ENCODE measurements at regions not wholly inside any gene's neighbourhood (a gene's known extent, or its start where the extent isn't known, plus 50 kb on each side); places are given as distances from the start of the nearest gene placed in this dataset.
"Not testable (repeated sequence)": the region's sequence is repeated elsewhere in the genome, so short reads cannot be mapped to it uniquely, and the experiment has no call there.

DNA sequence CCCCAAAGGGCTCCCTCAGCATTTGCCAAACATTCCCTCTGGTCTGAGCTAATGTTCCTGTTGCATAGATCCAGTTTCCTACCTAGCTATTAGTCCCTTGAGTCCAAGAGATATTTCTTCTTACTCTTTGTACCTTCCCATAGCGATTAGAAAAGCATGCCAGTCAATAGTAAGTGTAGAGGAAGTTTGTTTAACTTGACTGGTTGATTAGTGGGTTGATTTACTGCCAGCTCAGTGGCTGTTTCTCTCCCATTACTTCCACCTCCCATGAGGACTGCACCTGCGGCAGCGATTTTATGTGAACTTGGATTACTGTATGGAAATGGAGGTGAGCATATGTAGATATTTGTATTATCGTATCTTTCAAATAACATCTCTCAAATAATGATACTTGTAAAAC, 1748.4 kb upstream of the CELF4 start:
- no peak for ATAC-seq (replicated peaks in 1 of 4)
- H3K36me3 ChIP-seq (ENCODE audit: control insufficient read depth in 2 of 2, extremely low read depth in 1 of 2, insufficient read depth in 1 of 2, low read length in 1 of 2): no peaks in the 10 kb centered on the region
- WGBS (ENCODE audit: insufficient coverage): no CpG with 5 or more reads among the region's 4 CpGs

DNA sequence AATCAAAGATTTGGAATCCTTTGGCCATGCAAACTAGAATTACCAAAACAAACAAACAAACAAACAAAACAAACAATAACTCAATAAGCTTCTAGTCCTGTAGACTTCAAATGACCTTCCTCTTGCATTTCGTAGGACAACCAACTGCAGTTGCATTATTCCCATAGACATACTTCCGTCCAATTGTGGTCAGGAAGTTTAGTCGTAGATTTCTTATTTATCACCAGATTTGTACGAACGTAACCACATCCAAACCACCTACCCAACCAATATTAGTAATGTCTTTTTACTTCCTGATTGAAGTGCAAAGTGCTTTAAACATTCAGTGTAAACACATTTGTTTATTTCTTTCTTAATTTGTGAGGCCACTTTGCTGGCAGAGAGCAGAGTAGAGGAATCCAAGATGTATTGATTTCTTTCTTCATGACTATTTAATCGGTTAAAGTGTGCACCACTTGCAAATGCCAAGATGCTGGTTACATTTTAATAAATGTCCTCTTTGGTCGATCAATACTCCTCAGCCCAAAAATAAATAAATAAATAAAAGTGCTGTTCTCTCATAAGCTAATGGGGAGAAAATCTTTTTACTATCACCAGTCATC, 1745.6 kb upstream of the CELF4 start:
- peaks cover 5 to 17% (median 8%) of the 10 kb centered on the region in 3 donors for H3K9me3 Mint-ChIP-seq
- POLR2A ChIA-PET: no interaction called here
- Histone ChIP-seq H3K27ac (ENCODE audit: low read length) (no peak overlapping the region), H3K4me1 (ENCODE audit: control insufficient read depth in 1 of 2, extremely low read depth in 1 of 2, insufficient read depth in 2 of 2, low read length in 2 of 2) (no peaks in the 10 kb centered on the region), H3K27me3 (replicated peaks in 1 of 2; ENCODE audit: control insufficient read depth in 2 of 2, extremely low read depth in 1 of 2, insufficient read depth in 2 of 2, low read length in 1 of 2) (no peaks in the 10 kb centered on the region), H3K4me3 (ENCODE audit: control insufficient read depth in 1 of 2, extremely low read depth in 1 of 2, low read length in 1 of 2) (no peak overlapping the region), H3K36me3 (ENCODE audit: control insufficient read depth in 2 of 2, extremely low read depth in 1 of 2, insufficient read depth in 1 of 2, low read length in 1 of 2) (no peaks in the 10 kb centered on the region), H3K9me3 (no peaks in the 10 kb centered on the region)
- no peaks in the 10 kb centered on the region for H3K27me3 Mint-ChIP-seq
- ATAC-seq (replicated peaks in 1 of 4) (no peak), DNase-seq (no peak)
- H3K4me3 Mint-ChIP-seq: no peak overlapping the region
- whole genome bisulfite sequencing (ENCODE audit: insufficient coverage): no CpG with 5 or more reads among the region's 7 CpGs
- no peaks in the 10 kb centered on the region for H3K4me1 Mint-ChIP-seq
- H3K36me3 Mint-ChIP-seq: no peaks in the 10 kb centered on the region
- CTCF ChIA-PET: no interaction called here
- no peak overlapping the region for H3K27ac Mint-ChIP-seq

More for the DNA sequence above, 1748.4 kb upstream of the CELF4 start:
- H3K27me3 Mint-ChIP-seq: no peaks in the 10 kb centered on the region
- Histone ChIP-seq H3K4me1 (ENCODE audit: control insufficient read depth in 1 of 2, extremely low read depth in 1 of 2, insufficient read depth in 2 of 2, low read length in 2 of 2) (no peaks in the 10 kb centered on the region), H3K4me3 (ENCODE audit: control insufficient read depth in 1 of 2, extremely low read depth in 1 of 2, low read length in 1 of 2) (no peak overlapping the region), H3K9me3 (no peaks in the 10 kb centered on the region), H3K27ac (ENCODE audit: low read length) (no peak overlapping the region), H3K27me3 (replicated peaks in 1 of 2; ENCODE audit: control insufficient read depth in 2 of 2, extremely low read depth in 1 of 2, insufficient read depth in 2 of 2, low read length in 1 of 2) (no peaks in the 10 kb centered on the region)
- POLR2A ChIA-PET: interaction anchor here in 1 of 2 donors (0.5 kb wide), 1 partner anchor 207 kb away, joined by 3 read pairs; no protein-coding TSS in a partner anchor
- no peak overlapping the region for H3K4me3 Mint-ChIP-seq
- H3K36me3 Mint-ChIP-seq: no peaks in the 10 kb centered on the region
- no peaks in the 10 kb centered on the region for H3K4me1 Mint-ChIP-seq
- peaks cover 0 to 17% (median 2%) of the 10 kb centered on the region in 3 donors for H3K9me3 Mint-ChIP-seq
- no peak for DNase-seq
- CTCF ChIA-PET: no interaction called here
- H3K27ac Mint-ChIP-seq: no peak overlapping the region

DNA sequence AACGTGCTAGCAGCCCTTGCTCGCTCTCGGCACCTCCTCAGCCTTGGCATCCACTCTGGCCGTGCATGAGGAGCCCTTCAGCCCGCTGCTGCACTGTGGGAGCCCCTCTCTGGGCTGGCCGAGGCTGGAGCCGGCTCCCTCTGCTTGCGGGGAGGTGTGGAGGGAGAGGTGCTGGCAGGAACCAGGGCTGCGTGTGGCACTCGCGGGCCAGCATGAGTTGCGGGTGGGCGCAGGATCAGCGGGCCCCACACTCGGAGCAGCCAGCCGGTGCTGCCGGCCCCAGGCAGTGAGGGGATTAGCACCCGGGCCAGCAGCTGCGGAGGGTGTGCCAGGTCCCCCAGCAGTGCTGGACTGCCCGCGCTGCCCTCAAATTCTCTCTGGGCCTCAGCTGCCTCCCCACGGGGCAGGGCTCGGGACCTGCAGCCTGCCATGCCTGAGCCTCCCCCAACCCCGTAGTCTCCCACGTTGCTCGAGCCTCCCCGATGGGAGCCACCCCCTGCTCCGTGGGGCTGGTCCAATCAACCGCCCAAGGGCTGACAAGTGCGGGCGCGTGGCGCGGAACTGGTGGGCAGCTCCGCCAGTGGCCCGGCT, 1743.4 kb upstream of the CELF4 start:
- H3K36me3 Mint-ChIP-seq; H3K27ac Mint-ChIP-seq; ATAC-seq (replicated peaks in 1 of 4); H3K27ac ChIP-seq (ENCODE audit: low read length); H3K4me1 Mint-ChIP-seq; H3K9me3 ChIP-seq; H3K4me3 ChIP-seq (ENCODE audit: control insufficient read depth in 1 of 2, extremely low read depth in 1 of 2, low read length in 1 of 2); H3K27me3 Mint-ChIP-seq; H3K27me3 ChIP-seq (replicated peaks in 1 of 2; ENCODE audit: control insufficient read depth in 2 of 2, extremely low read depth in 1 of 2, insufficient read depth in 2 of 2, low read length in 1 of 2); POLR2A ChIA-PET; DNase-seq; H3K4me3 Mint-ChIP-seq; H3K4me1 ChIP-seq (ENCODE audit: control insufficient read depth in 1 of 2, extremely low read depth in 1 of 2, insufficient read depth in 2 of 2, low read length in 2 of 2); CTCF ChIA-PET; H3K36me3 ChIP-seq (ENCODE audit: control insufficient read depth in 2 of 2, extremely low read depth in 1 of 2, insufficient read depth in 1 of 2, low read length in 1 of 2): not testable (repeated sequence)
- 93% methylated on average over 34 of the region's 36 CpGs for WGBS (ENCODE audit: insufficient coverage)
- peaks cover 6 to 10% (median 6%) of the 10 kb centered on the region in 3 donors for H3K9me3 Mint-ChIP-seq

DNA sequence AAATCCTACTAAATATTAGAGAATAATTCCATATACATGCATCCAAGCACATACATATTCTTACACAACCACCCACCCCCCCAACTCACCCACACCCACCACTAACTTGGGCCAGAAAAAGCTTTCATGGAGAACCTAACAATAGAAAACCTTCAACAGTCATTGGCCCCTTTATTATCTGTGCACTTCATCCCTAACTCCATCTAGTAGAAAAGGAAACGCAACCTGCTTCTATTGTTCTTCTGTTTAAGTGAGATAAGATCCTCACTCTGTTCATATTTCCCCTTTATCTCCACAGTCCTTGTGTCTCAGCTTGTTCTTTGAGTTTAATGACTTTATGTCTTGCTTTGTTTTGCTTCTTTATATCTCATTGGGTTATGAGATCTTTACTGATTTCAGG, 1740.2 kb upstream of the CELF4 start:
- ChIA-PET POLR2A (no interaction called here), CTCF (no interaction called here)
- H3K4me3 Mint-ChIP-seq: no peak overlapping the region
- no peaks in the 10 kb centered on the region for H3K27me3 ChIP-seq (replicated peaks in 1 of 2; ENCODE audit: control insufficient read depth in 2 of 2, extremely low read depth in 1 of 2, insufficient read depth in 2 of 2, low read length in 1 of 2)
- no peak overlapping the region for H3K4me3 ChIP-seq (ENCODE audit: control insufficient read depth in 1 of 2, extremely low read depth in 1 of 2, low read length in 1 of 2)
- ATAC-seq (replicated peaks in 1 of 4) (no peak), DNase-seq (no peak)
- no peaks in the 10 kb centered on the region for H3K4me1 ChIP-seq (ENCODE audit: control insufficient read depth in 1 of 2, extremely low read depth in 1 of 2, insufficient read depth in 2 of 2, low read length in 2 of 2)
- H3K27ac Mint-ChIP-seq: no peak overlapping the region
- no peaks in the 10 kb centered on the region for H3K27me3 Mint-ChIP-seq
- H3K4me1 Mint-ChIP-seq: no peaks in the 10 kb centered on the region
- no peak overlapping the region for H3K27ac ChIP-seq (ENCODE audit: low read length)
- H3K9me3 ChIP-seq: no peaks in the 10 kb centered on the region
- H3K9me3 Mint-ChIP-seq: peaks cover 5 to 6% (median 6%) of the 10 kb centered on the region in 3 donors
- WGBS (ENCODE audit: insufficient coverage): no CpG with 5 or more reads among the region's 1 CpG
- H3K36me3 ChIP-seq (ENCODE audit: control insufficient read depth in 2 of 2, extremely low read depth in 1 of 2, insufficient read depth in 1 of 2, low read length in 1 of 2): no peaks in the 10 kb centered on the region
- no peaks in the 10 kb centered on the region for H3K36me3 Mint-ChIP-seq

DNA sequence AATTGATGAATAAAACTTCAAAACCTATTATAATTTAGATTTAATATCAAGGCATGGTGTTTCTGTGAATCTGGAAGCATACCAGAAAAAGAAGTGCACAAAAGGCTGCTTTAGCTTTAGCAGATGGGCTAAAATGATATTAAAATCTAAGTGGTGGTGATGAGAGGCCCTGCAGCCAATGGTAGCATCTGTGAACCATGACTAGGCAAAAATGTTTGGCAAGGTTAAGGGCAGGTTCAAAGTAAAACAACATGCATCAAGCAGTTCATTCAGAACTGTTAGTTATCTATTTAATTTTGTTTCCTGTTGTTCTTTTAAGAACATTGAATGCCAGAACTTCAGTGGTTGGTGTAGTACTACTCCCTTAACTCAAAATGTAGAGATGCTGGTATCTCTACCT, 1736.9 kb upstream of the CELF4 start:
- H3K4me3 Mint-ChIP-seq: no peak overlapping the region
- no peaks in the 10 kb centered on the region for H3K4me1 Mint-ChIP-seq
- ChIA-PET CTCF (no interaction called here), POLR2A (no interaction called here)
- peaks cover 0 to 6% (median 5%) of the 10 kb centered on the region in 3 donors for H3K9me3 Mint-ChIP-seq
- Histone ChIP-seq H3K4me3 (ENCODE audit: control insufficient read depth in 1 of 2, extremely low read depth in 1 of 2, low read length in 1 of 2) (no peak overlapping the region), H3K4me1 (ENCODE audit: control insufficient read depth in 1 of 2, extremely low read depth in 1 of 2, insufficient read depth in 2 of 2, low read length in 2 of 2) (no peaks in the 10 kb centered on the region), H3K36me3 (ENCODE audit: control insufficient read depth in 2 of 2, extremely low read depth in 1 of 2, insufficient read depth in 1 of 2, low read length in 1 of 2) (no peaks in the 10 kb centered on the region), H3K9me3 (no peaks in the 10 kb centered on the region), H3K27me3 (replicated peaks in 1 of 2; ENCODE audit: control insufficient read depth in 2 of 2, extremely low read depth in 1 of 2, insufficient read depth in 2 of 2, low read length in 1 of 2) (no peaks in the 10 kb centered on the region), H3K27ac (ENCODE audit: low read length) (no peak overlapping the region)
- ATAC-seq (replicated peaks in 1 of 4) (no peak), DNase-seq (no peak)
- H3K27ac Mint-ChIP-seq: no peak overlapping the region
- H3K36me3 Mint-ChIP-seq: no peaks in the 10 kb centered on the region
- H3K27me3 Mint-ChIP-seq: no peaks in the 10 kb centered on the region

DNA sequence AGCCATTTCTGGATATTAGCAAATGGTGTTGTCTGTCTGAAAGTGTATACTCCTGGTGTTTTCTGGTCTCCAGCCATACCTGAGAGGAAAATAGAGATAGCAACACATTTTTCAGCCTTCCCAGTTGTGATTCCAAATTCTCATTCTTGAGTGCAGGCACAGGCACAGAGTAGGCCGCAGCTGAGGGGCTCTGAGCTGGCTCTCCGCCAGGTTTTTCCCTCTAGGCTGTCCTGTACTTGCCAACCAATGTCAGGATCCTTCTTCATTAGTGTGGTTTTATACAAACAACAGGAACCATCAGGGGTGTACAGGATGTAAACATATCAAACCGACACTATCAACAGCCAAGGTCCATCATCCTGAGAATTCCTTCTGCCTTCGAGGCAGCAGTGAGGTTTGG, 1733.6 kb upstream of the CELF4 start:
- Histone ChIP-seq H3K27ac (ENCODE audit: low read length) (no peak overlapping the region), H3K27me3 (replicated peaks in 1 of 2; ENCODE audit: control insufficient read depth in 2 of 2, extremely low read depth in 1 of 2, insufficient read depth in 2 of 2, low read length in 1 of 2) (no peaks in the 10 kb centered on the region), H3K9me3 (no peaks in the 10 kb centered on the region), H3K36me3 (ENCODE audit: control insufficient read depth in 2 of 2, extremely low read depth in 1 of 2, insufficient read depth in 1 of 2, low read length in 1 of 2) (no peaks in the 10 kb centered on the region), H3K4me1 (ENCODE audit: control insufficient read depth in 1 of 2, extremely low read depth in 1 of 2, insufficient read depth in 2 of 2, low read length in 2 of 2) (no peaks in the 10 kb centered on the region), H3K4me3 (ENCODE audit: control insufficient read depth in 1 of 2, extremely low read depth in 1 of 2, low read length in 1 of 2) (no peak overlapping the region)
- DNase-seq: no peak
- H3K9me3 Mint-ChIP-seq: peaks cover 0 to 10% (median 2%) of the 10 kb centered on the region in 3 donors
- WGBS (ENCODE audit: insufficient coverage): 100% methylated on average over 1 of the region's 4 CpGs
- ChIA-PET CTCF (no interaction called here), POLR2A (interaction anchor here in 1 of 2 donors (0.7 kb wide), 1 partner anchor 82 kb away, joined by 6 read pairs; no protein-coding TSS in a partner anchor)
- no peak overlapping the region for H3K27ac Mint-ChIP-seq
- no peak for ATAC-seq (replicated peaks in 1 of 4)
- no peaks in the 10 kb centered on the region for H3K36me3 Mint-ChIP-seq
- H3K4me1 Mint-ChIP-seq: no peaks in the 10 kb centered on the region
- H3K4me3 Mint-ChIP-seq: no peak overlapping the region
- H3K27me3 Mint-ChIP-seq: no peaks in the 10 kb centered on the region

DNA sequence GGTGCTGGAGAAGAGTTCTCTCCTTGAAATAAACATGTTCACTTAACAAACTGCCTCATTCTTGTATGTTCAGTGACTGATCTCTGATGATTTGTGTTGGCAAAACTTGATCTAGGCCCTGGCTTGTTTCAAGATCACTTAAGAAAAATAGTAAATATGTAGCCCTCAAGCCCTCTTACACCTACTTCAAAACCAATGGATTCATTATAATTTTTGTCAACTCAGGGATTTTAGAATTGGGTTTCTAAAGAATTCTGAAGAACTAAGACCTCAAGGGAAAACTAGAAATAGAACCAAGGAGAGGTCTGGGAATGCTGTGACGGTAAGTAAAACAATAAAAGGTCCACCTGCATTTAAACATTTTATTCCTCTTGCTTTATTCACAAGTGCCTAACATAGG, 1731.6 kb upstream of the CELF4 start:
- ChIA-PET CTCF (no interaction called here), POLR2A (no interaction called here)
- no peaks in the 10 kb centered on the region for H3K27me3 Mint-ChIP-seq
- H3K36me3 ChIP-seq (ENCODE audit: control insufficient read depth in 2 of 2, extremely low read depth in 1 of 2, insufficient read depth in 1 of 2, low read length in 1 of 2): no peaks in the 10 kb centered on the region
- H3K4me1 Mint-ChIP-seq: no peaks in the 10 kb centered on the region
- no peak overlapping the region for H3K4me3 ChIP-seq (ENCODE audit: control insufficient read depth in 1 of 2, extremely low read depth in 1 of 2, low read length in 1 of 2)
- H3K9me3 Mint-ChIP-seq: peaks cover 0 to 12% (median 2%) of the 10 kb centered on the region in 3 donors
- no peak overlapping the region for H3K27ac Mint-ChIP-seq
- H3K27ac ChIP-seq (ENCODE audit: low read length): no peak overlapping the region
- no peaks in the 10 kb centered on the region for H3K4me1 ChIP-seq (ENCODE audit: control insufficient read depth in 1 of 2, extremely low read depth in 1 of 2, insufficient read depth in 2 of 2, low read length in 2 of 2)
- H3K27me3 ChIP-seq (replicated peaks in 1 of 2; ENCODE audit: control insufficient read depth in 2 of 2, extremely low read depth in 1 of 2, insufficient read depth in 2 of 2, low read length in 1 of 2): no peaks in the 10 kb centered on the region
- no peaks in the 10 kb centered on the region for H3K9me3 ChIP-seq
- ATAC-seq (replicated peaks in 1 of 4) (no peak), DNase-seq (no peak)
- no peak overlapping the region for H3K4me3 Mint-ChIP-seq
- no CpG with 5 or more reads among the region's 1 CpG for WGBS (ENCODE audit: insufficient coverage)
- no peaks in the 10 kb centered on the region for H3K36me3 Mint-ChIP-seq

Data from T-cell (primary cell).